Thyroid gland (tissue), 4 donors: ENCODE measurements at regions not wholly inside any gene's neighbourhood (a gene's known extent, or its start where the extent isn't known, plus 50 kb on each side); places are given as distances from the start of the nearest gene placed in this dataset.

Experiments used
- DNase-seq, 2 donors: peaks; one replicate each; pipeline ENCODE4 v3.0.0-alpha.2; 2019
- H3K27ac ChIP-seq, 3 donors: fragments of 200-600 bp; sonication (generic); 1 replicate in 2 of 3; 2 replicates in 1 of 3; pipeline ENCODE4 v1.5.1; 2016 to 2019; ENCODE audit warnings: mild to moderate bottlenecking in 1 of 3, moderate library complexity in 1 of 3
- H3K27me3 ChIP-seq: fragments of 200-600 bp; sonication (generic); one replicate; pipeline ENCODE4 v1.5.1; 2019
- H3K36me3 ChIP-seq, 2 donors: fragments of 200-600 bp; sonication (generic); one replicate each; pipeline ENCODE4 v1.5.1; 2016 to 2019
- H3K4me1 ChIP-seq, 2 donors: fragments of 200-600 bp; sonication (generic); one replicate each; pipeline ENCODE4 v1.5.1; 2017 to 2019
- H3K4me3 ChIP-seq, 3 donors: fragments of 200-600 bp; sonication (generic); replicated peaks in 1 of 3; 1 replicate in 2 of 3; 2 replicates in 1 of 3; pipeline ENCODE4 v1.5.1; 2016; ENCODE audit warnings: mild to moderate bottlenecking in 1 of 3
- H3K9me3 ChIP-seq: fragments of 200-600 bp; sonication (generic); one replicate; pipeline ENCODE4 v1.5.1; 2017
- POLR2A ChIP-seq, 2 donors: fragments of 450-650 bp; IDR thresholded peaks; one replicate each; pipeline ENCODE4 v1.6.1; 2017; ENCODE audit warnings: antibody characterized with exemption in 2 of 2, mild to moderate bottlenecking in 2 of 2, moderate library complexity in 1 of 2
- whole genome bisulfite sequencing, 2 donors: methylation state at CpG; one replicate each; pipeline ENCODE4 v1.1.5; 2017; 5-methylcytosine and 5-hydroxymethylcytosine counted together
- intact Hi-C: fragments of 100-400 bp; cut with DNase I; formaldehyde crosslinking; loops from one replicate; pipeline ENCODE4 v1.15.1; 2023
- TF ChIP-seq, protein P1 (sequence below), 6 experiments: fragments of 200-600 bp in 3 of 6; fragments of 450-650 bp in 3 of 6; sonication (generic) in 3 of 6; IDR thresholded peaks; one replicate each; pipeline ENCODE4 v1.5.1; 2016 to 2019; ENCODE audit warnings: antibody characterized with exemption in 6 of 6, mild to moderate bottlenecking in 2 of 6, inconsistent platforms in 1 of 6, moderate library complexity in 1 of 6

DNA sequence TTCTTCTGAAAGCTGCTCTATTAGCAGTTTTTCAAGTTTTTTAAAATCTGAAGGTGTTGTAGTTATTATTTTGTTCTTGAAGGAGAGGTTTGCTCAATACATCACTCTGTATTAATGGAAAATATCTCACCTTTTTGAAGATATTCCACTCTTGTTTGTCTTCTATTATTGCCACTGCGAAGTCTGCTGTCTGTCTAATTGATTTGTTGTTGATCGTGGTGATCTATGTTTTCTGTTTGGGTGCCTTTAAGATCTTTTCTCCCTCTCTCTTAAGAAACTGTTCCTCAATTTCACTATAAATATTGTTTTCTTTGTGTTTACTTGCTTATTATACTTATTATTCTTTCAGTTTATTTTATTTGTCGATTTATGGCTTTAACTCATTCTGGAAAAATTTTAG is 64.9 kb upstream of the FZD8 start:
- H3K36me3 ChIP-seq = no peaks in the 10 kb centered on the region
- H3K4me1 ChIP-seq = no peaks in the 10 kb centered on the region
- H3K27me3 ChIP-seq = no peaks in the 10 kb centered on the region
- no peaks in the 10 kb centered on the region for H3K9me3 ChIP-seq
- intact Hi-C loops = no loop called here
- H3K27ac ChIP-seq = no peak overlapping the region
- WGBS, 2 donors = 93% methylated on average over 3 of the region's 3 CpGs
- H3K4me3 ChIP-seq = no peak overlapping the region
- DNase-seq = no peak
- TF ChIP-seq, protein P1, sequence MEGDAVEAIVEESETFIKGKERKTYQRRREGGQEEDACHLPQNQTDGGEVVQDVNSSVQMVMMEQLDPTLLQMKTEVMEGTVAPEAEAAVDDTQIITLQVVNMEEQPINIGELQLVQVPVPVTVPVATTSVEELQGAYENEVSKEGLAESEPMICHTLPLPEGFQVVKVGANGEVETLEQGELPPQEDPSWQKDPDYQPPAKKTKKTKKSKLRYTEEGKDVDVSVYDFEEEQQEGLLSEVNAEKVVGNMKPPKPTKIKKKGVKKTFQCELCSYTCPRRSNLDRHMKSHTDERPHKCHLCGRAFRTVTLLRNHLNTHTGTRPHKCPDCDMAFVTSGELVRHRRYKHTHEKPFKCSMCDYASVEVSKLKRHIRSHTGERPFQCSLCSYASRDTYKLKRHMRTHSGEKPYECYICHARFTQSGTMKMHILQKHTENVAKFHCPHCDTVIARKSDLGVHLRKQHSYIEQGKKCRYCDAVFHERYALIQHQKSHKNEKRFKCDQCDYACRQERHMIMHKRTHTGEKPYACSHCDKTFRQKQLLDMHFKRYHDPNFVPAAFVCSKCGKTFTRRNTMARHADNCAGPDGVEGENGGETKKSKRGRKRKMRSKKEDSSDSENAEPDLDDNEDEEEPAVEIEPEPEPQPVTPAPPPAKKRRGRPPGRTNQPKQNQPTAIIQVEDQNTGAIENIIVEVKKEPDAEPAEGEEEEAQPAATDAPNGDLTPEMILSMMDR (IDR thresholded peaks at IDR 0.05) = no peak
- TF ChIP-seq POLR2A (IDR thresholded peaks at IDR 0.05) = no peak

DNA sequence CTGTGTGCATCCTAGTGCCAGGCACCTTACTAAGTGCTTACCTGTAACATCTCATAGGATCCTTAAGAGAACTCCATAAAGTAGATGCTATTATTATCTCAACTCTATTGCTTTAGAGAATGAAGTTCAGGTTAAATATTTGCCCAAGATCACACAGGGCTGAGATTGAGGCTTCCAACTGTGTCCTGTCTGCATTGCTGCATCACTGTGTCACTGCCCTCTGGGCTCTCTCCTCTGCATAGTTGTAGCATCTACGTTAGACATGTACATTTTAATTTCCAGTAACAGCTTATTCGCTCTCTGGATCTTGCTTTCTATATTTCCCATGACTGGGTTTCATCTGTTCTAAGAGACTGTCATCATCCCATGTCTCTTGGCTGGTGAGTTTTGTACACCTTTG is 63.6 kb upstream of the FZD8 start:
- H3K27ac ChIP-seq = no peak overlapping the region
- H3K9me3 ChIP-seq = no peaks in the 10 kb centered on the region
- no peak overlapping the region for H3K4me3 ChIP-seq
- intact Hi-C loops = no loop called here
- WGBS, 2 donors = 91 to 92% methylated on average over 2 of the region's 2 CpGs
- TF ChIP-seq, protein P1 (IDR thresholded peaks at IDR 0.05) = no peak
- TF ChIP-seq POLR2A (IDR thresholded peaks at IDR 0.05) = no peak
- no peak for DNase-seq
- H3K4me1 ChIP-seq = no peaks in the 10 kb centered on the region
- no peaks in the 10 kb centered on the region for H3K36me3 ChIP-seq
- H3K27me3 ChIP-seq = no peaks in the 10 kb centered on the region

DNA sequence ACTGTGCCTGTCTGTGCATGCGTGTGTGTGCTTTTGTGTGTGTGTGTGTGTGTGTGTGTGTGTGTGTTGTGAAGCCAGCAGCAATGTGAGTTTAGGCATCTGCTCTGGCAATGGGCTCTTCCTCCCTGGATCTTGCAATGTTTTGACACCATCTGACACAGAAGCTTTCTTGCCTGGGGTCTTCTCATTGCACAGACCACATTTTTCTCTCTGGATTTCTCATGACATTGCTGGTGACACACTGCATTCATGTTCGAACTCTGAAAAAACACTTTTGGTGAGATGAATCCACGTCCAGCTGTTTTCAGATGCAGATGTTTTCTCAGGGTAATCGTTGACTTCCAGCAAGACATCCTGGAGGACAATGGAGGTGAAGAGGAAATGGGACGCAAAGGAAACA is 63.0 kb upstream of the FZD8 start:
- intact Hi-C loops = no loop called here
- no peak for TF ChIP-seq POLR2A (IDR thresholded peaks at IDR 0.05)
- TF ChIP-seq, protein P1 (IDR thresholded peaks at IDR 0.05) = no peak

GRCh38 chr10:35704401-35704800 is 62.3 kb upstream of the FZD8 start:
- Histone ChIP-seq H3K4me1 (no peaks in the 10 kb centered on the region), H3K4me3 (no peak overlapping the region), H3K36me3 (no peaks in the 10 kb centered on the region), H3K9me3 (no peaks in the 10 kb centered on the region), H3K27ac (no peak overlapping the region), H3K27me3 (no peaks in the 10 kb centered on the region)
- intact Hi-C loops = no loop called here
- DNase-seq = no peak
- TF ChIP-seq POLR2A (IDR thresholded peaks at IDR 0.05) = no peak
- TF ChIP-seq, protein P1 (IDR thresholded peaks at IDR 0.05) = no peak

More for the DNA sequence above, 63.0 kb upstream of the FZD8 start:
- no peaks in the 10 kb centered on the region for H3K4me1 ChIP-seq
- H3K4me3 ChIP-seq = no peak overlapping the region
- 65 to 70% methylated on average over 5 of the region's 5 CpGs for WGBS, 2 donors
- H3K36me3 ChIP-seq = no peaks in the 10 kb centered on the region
- no peak for DNase-seq
- no peaks in the 10 kb centered on the region for H3K27me3 ChIP-seq
- no peaks in the 10 kb centered on the region for H3K9me3 ChIP-seq
- no peak overlapping the region for H3K27ac ChIP-seq

- H3K36me3 ChIP-seq = no peaks in the 10 kb centered on the region
- TF ChIP-seq, protein P1 (IDR thresholded peaks at IDR 0.05) = no peak
- TF ChIP-seq POLR2A (IDR thresholded peaks at IDR 0.05) = no peak
- no peaks in the 10 kb centered on the region for H3K4me1 ChIP-seq
- no peaks in the 10 kb centered on the region for H3K27me3 ChIP-seq
- H3K4me3 ChIP-seq = no peak overlapping the region
- no peak for DNase-seq
- no peak overlapping the region for H3K27ac ChIP-seq
- WGBS, 2 donors = 87 to 91% methylated on average over 12 of the region's 12 CpGs
- no peaks in the 10 kb centered on the region for H3K9me3 ChIP-seq
- intact Hi-C loops = no loop called here
Measured at GRCh38 chr10:35700487-35700882, 58.4 kb upstream of the FZD8 start.
